Lower lobe of right lung (tissue), 2 donors: ENCODE measurements at regions not wholly inside any gene's neighbourhood (a gene's known extent, or its start where the extent isn't known, plus 50 kb on each side); places are given as distances from the start of the nearest gene placed in this dataset.

Source experiments
- ATAC-seq, 2 donors: fragments of 200-7000 bp; cut with Tn5 transposase; one replicate each; pipeline ENCODE4 v1.9.1; 2020 to 2022; ENCODE audit warnings: mild to moderate bottlenecking in 2 of 2, moderate library complexity in 2 of 2
- DNase-seq: peaks from one replicate; pipeline ENCODE4 v3.0.0-alpha.2; 2020
- H3K27ac ChIP-seq: fragments of 200-600 bp; one replicate; pipeline ENCODE4 v1.8.0; 2022
- H3K27me3 ChIP-seq: fragments of 200-600 bp; one replicate; pipeline ENCODE4 v1.8.0; 2022; ENCODE audit warnings: low read depth
- H3K36me3 ChIP-seq: fragments of 200-600 bp; one replicate; pipeline ENCODE4 v1.8.0; 2022; ENCODE audit warnings: mild to moderate bottlenecking
- H3K4me1 ChIP-seq: fragments of 200-600 bp; one replicate; pipeline ENCODE4 v1.8.0; 2022
- H3K4me3 ChIP-seq: fragments of 200-600 bp; one replicate; pipeline ENCODE4 v1.8.0; 2022; ENCODE audit warnings: mild to moderate bottlenecking
- H3K9me3 ChIP-seq: fragments of 200-600 bp; one replicate; pipeline ENCODE4 v1.8.0; 2022
- intact Hi-C: fragments of 100-400 bp; cut with DNase I; formaldehyde crosslinking; loops from one replicate; pipeline ENCODE4 v1.11.0; 2022
- TF ChIP-seq, protein P1 (sequence below): fragments of 200-600 bp; IDR thresholded peaks from one replicate; pipeline ENCODE4 v1.8.0; 2022; ENCODE audit warnings: antibody characterized with exemption, mild to moderate bottlenecking
- donor health status: DM: no; HTN: yes; CAD: no; lungs with severe emphysema.

DNA sequence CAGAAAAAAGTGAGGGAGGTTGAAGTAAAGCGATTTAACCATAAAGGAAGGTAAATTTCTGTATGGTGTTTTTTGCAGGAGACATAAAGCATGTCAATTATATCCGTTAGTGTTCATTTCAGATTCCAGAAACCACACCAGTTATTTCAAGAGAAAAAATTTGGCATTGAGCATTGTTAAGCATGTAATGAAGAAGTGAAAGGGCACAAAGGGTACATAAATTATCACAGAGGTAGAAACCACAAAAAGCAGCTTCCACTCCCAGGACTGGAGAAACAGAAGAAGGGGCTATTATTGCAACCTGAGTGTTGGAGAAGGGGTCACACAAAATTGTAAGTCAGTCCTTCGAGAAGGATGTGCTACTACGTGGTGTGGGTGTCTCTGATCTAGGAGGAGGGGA lies 72.2 kb upstream of the DACH1 start:
- intact Hi-C loops = no loop called here
- TF ChIP-seq, protein P1, sequence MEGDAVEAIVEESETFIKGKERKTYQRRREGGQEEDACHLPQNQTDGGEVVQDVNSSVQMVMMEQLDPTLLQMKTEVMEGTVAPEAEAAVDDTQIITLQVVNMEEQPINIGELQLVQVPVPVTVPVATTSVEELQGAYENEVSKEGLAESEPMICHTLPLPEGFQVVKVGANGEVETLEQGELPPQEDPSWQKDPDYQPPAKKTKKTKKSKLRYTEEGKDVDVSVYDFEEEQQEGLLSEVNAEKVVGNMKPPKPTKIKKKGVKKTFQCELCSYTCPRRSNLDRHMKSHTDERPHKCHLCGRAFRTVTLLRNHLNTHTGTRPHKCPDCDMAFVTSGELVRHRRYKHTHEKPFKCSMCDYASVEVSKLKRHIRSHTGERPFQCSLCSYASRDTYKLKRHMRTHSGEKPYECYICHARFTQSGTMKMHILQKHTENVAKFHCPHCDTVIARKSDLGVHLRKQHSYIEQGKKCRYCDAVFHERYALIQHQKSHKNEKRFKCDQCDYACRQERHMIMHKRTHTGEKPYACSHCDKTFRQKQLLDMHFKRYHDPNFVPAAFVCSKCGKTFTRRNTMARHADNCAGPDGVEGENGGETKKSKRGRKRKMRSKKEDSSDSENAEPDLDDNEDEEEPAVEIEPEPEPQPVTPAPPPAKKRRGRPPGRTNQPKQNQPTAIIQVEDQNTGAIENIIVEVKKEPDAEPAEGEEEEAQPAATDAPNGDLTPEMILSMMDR = no peak
- no peaks in the 10 kb centered on the region for H3K9me3 ChIP-seq
- no peak overlapping the region for H3K4me3 ChIP-seq
- no peak overlapping the region for H3K27ac ChIP-seq
- no peak for DNase-seq
- H3K4me1 ChIP-seq = no peaks in the 10 kb centered on the region
- no peak for ATAC-seq
- H3K36me3 ChIP-seq = no peaks in the 10 kb centered on the region
- no peaks in the 10 kb centered on the region for H3K27me3 ChIP-seq

DNA sequence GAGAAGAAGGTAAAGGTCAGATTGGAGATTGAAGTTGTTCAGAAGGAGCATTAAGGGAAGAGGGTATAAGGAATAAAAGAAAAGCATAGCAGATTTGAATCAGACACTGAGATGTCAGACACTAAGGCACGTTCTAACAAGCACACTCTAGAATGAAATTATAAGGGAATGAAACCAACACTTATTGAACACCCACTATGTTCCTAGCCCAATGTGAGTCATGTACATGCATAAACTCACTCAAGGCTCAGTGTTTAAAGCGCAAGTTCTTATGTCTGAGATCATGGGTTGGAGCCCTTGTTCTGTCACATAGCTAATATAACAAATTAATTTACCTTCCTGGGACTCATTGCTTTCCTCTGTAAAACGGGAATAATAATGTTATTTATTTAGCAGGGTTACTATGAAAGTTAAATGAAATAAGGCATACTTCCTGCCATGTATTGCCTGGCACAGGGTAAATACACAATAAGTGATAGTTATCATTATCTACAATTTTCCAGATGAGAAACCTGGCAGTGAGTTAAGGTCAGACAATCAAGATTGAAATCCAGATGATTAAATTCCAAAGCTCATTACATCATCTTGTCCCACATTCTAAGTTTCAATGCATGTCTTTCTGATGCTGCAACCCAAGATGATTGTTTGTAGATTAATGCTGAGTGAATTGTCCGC lies 68.3 kb upstream of the DACH1 start:
- Histone ChIP-seq H3K27ac (no peak overlapping the region), H3K36me3 (no peaks in the 10 kb centered on the region), H3K4me3 (no peak overlapping the region), H3K9me3 (no peaks in the 10 kb centered on the region), H3K4me1 (no peaks in the 10 kb centered on the region), H3K27me3 (no peaks in the 10 kb centered on the region)
- TF ChIP-seq, protein P1 = no peak
- ATAC-seq (no peak), DNase-seq (no peak)
- intact Hi-C loops = no loop called here

DNA sequence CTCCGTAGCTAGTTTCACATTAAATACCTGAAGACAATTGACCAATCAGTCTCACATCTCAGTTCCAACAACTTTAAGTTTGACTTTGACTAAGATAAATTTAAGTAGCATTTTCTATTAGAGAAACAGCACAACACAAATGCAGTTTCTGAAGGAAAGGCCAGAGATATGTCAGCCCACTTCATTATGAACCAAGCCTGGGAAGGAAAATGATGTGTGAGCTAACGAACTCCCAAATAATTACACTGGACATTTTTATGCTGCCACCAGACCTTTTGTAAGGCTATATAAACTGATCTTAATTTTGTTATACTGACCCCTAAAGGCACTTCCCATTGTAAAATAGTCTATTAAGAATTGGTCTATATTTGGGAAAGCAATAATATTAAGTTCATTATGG lies 57.9 kb upstream of the DACH1 start:
- TF ChIP-seq, protein P1 = no peak
- ATAC-seq (no peak), DNase-seq (no peak)
- intact Hi-C loops = no loop called here
- H3K4me1 ChIP-seq = no peaks in the 10 kb centered on the region
- H3K27me3 ChIP-seq = no peaks in the 10 kb centered on the region
- no peak overlapping the region for H3K27ac ChIP-seq
- no peak overlapping the region for H3K4me3 ChIP-seq
- no peaks in the 10 kb centered on the region for H3K9me3 ChIP-seq
- H3K36me3 ChIP-seq = no peaks in the 10 kb centered on the region

DNA sequence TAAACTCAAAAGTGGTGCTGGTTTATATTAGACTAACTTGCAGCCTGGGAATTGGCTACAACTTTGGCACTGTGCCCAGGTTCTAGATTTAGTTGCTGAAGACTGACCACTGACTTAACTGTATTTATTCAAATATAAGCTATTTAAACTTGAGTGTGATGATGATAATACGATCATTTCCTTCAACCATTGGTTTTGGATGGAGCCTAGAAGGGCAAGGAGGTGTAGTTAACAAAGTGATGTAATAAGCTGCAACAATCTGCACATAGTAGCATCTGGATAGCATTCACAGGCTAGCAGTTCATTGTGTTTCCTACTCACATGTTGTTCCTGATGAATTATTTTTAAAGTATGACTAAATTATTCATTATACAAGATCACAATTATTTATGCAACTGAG lies 55.2 kb upstream of the DACH1 start:
- Histone ChIP-seq H3K36me3 (no peaks in the 10 kb centered on the region), H3K27ac (no peak overlapping the region), H3K27me3 (no peaks in the 10 kb centered on the region), H3K4me3 (no peak overlapping the region), H3K9me3 (no peaks in the 10 kb centered on the region), H3K4me1 (no peaks in the 10 kb centered on the region)
- DNase-seq = no peak
- intact Hi-C loops = no loop called here
- no peak for ATAC-seq
- TF ChIP-seq, protein P1 = no peak
